ENCODE measurements at regions not wholly inside any gene's neighbourhood (a gene's known extent, or its start where the extent isn't known, plus 50 kb on each side); places are given as distances from the start of the nearest gene placed in this dataset.

DNA sequence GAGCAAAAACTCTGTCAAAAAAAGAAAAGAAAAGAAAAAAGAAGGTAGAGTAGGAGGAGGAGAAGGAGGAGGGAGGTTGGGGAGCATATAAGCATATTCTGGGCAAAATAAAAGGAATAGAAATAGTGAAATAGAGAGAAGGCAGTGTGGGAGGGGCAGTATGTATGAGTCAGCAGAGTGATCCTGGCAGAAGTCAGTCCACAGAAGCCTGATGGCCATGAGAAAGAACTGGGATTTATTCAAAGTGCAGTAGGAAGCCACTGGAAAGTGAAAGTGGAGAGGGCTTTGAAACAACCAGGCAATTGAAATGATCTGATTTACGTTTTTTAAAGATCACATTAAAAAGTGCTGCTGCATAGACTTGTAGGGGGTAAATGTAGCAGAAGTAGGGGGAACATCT lies 368.6 kb upstream of the USP15 start:
- no peak for DNase-seq (ENCODE audit: low read depth in 2 of 2)

DNA sequence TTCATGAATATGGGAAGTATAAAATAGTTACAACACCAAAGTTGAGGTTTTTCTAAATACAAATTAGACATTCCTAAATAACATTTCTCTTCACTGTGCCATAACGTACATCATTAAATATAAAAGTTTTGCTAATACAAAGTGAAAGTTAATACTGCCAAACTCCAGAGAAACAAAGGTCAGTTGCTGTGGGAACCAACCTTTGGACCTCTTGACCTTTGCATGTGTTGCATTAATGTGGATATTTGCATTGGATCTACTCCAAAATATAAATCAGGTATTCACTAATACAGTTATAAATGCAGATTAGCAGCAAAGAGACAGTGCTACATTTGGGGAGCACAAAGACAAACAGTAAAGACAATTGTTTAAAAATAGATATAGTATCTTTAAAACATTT lies 366.0 kb upstream of the USP15 start:
- DNase-seq (ENCODE audit: low read depth in 2 of 2): no peak

DNA sequence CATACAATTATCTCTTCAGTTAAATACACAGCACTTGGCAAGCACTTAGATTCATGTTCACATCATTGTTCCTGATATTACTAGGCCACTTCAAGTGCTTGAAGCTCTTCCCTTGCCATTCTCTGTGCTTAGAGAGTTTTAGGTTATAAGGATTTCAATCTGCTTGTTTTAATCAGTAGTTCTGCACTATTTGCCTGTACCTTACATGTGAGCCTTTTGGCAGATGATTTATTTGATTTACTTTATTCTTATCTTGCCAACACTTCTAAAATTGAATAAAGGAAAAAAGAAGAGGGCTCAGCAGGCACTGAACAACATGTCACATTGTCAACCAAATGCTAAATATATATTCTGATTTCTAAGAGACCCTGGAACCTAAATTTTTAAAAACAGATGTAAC lies 363.8 kb upstream of the USP15 start:
- no peak for DNase-seq (ENCODE audit: low read depth in 2 of 2)

DNA sequence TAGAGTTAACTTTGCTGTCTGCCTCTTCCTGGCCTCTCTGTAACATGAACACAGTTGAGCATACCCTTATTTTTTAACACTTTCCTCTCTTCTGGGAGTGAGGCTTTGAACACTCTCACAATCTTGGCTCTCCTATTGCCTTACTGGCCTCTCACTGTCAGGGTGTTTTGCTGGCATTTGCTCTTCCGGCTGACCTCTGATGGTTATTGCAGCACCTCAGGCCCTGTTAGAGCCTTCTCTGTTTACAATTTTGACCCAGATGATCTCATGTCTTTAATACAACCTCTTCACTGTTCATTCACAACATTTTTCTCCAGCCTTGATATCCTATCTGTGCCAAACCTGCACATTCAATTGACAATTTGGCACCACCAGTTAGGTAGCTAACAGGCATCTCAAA lies 357.8 kb upstream of the USP15 start:
- DNase-seq (ENCODE audit: low read depth in 2 of 2): no peak

DNA sequence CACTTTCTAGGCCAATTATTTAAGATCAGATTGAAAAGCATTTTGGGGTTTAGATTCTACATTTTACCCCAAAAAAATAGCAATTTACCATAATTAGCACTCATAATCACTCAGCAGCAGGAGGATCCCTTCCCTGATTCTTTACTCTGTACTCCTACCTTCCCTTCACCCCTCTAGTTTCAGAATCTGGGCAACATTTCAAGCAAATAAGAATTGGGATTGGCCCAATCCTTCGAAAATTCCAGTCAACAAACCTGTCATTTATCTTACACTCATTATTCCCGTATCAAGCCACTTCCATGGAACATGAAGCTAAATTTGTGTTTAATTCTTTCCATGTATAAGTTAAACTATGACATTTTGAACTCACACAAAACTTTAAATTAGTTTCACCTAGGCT lies 349.1 kb upstream of the USP15 start:
- no peak for DNase-seq (ENCODE audit: low read depth in 2 of 2)

DNA sequence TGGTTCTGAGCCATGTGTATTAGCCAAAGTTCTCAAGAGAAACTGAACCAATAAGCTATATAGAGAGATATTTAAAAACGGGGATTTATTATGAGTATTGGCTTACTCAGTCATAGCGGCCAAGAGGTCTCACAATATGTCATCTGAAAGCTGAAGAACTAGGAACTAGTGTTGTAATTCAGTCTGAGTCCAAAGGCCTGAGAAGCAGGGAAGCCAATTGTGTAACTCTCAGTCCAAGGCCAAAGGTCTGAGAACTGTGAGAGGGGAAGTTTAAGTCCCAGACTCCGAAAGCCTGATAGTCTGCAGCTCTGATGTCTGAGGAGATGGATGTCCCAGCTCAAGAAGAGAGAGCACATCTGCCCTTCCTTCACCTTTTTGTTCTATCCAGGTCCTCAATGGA lies 344.8 kb upstream of the USP15 start:
- no peak for DNase-seq (ENCODE audit: low read depth in 2 of 2)

DNA sequence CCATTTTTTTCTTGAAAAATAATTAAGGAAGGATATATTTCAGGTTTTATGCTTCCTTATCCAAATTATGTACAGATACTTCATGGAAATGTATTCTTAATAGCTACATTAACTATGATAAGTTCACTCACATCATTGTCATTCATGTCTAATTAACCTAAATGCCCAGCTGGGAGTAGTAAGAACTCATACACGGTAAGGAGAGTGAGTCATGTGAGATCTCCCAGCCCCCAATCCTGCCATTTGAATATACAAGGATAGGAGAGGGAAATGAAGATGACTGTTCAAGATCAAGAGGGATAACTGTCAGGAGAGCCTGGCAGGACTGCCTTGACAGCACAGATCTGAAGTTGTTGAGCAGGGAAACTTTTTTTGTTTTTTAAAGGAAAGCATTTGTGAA lies 343.4 kb upstream of the USP15 start:
- no peak for DNase-seq (ENCODE audit: low read depth in 2 of 2)

DNA sequence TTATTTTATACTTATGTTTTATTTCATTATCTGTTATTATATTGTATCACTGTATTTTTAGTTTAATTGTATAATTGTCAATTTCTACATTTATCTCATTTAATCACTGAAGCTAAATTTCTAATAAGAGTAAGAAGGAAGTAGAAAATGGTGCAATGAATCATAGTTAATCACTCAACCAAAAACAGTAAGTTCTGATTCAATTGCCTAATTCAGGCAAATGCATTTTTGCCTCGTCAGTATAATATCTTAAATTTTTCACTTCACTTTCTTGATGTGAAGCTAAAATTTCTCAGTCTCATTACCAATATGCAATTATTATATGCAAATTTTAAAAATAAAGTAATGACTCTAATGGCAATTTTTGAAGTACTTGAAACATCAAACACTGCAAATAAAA lies 340.5 kb upstream of the USP15 start:
- DNase-seq (ENCODE audit: low read depth in 2 of 2): no peak

DNA sequence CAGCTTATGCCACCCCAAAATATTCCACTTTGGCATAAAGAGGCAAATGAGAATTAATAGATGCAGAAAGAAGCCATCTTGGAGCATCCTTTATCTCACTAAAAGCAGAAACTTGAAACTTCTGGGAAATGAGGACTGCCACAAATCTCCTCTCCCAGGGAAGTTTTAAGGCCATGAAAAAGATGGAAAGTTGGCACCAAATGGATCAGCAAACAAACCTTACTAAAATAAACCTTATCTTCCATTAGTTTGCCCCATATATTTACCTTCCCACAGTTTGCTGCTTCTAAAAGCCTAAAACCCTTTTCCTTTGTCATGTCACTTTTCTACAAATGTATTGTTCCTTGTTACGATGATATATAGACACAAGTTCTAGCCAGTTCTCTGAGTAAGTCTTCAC lies 340.0 kb upstream of the USP15 start:
- no peak for DNase-seq (ENCODE audit: low read depth in 2 of 2)

DNA sequence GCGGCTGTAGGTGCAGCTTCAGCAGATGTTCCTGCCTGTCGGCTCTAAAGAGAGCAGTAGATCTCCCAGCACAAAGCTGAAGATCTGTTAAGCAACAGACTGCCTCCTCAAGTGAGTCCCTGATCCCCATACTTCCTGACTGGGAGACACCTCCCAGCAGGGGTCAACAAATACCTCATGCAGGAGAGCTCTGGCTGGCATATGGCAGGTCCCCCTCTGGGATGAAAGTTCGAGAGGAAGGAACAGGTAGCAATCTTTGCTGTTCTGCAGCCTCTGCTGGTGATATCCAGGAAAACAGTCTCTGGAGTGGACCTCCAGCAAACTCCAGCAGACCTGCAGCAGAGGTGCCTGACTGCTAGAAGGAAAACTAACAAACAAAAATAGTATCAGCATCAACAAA lies 337.1 kb upstream of the USP15 start:
- DNase-seq (ENCODE audit: low read depth in 2 of 2): no peak

DNA sequence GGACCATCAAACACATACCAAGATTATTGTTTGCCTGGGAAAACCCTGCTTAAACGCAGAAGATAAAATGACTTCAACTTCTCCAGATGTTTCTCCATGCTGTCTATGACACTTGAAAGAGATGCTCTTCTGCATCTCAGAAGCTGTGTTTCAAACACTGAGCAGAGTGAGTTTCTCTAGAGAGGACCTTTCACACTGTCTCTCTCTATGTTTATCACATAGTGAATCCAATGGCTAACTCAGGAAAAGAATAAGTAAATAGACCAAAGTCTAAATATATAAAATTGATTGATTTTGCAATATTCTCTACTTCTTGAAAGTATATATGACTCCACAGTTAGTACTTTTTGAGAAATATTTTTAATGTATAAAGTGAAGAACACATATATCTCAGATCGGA lies 325.6 kb upstream of the USP15 start:
- no peak for DNase-seq (ENCODE audit: low read depth in 2 of 2)

DNA sequence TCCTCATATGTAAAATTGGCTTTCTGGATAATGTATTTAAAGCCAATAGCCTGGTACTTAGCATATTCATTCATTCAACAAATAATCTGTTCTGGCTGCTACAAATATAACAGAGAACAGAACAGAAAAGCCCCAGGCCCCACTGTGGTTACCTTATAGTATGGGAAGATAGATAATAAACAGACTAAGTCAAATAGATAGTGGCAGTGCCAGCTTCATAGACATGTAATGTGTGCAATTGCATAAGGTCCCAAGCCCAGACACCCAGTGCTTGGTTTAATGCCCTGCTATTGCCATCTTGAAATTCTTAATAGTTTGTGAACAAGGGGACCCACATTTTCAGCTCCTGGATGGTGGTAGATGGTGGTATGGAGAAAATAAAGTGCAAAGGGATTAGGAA lies 320.2 kb upstream of the USP15 start:
- no peak for DNase-seq (ENCODE audit: low read depth in 2 of 2)

DNA sequence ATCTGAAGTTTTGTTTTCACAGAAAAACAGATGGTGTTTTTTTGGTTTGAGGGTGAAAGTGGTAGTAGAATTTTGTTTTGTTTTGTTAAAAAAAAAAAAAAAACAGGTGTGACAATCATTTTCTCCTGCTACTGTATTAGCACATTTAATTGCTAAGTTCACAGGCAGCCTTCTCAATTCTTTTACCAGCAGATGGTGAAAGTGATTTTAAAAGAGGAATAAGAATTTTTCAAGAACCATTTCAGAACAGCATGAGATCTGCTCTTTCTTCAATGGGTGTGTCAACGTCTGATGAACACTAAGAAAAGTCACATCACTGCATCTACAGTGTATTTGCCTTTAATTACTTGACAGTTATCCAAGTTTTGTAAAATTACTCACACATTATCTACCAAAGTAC lies 303.7 kb upstream of the USP15 start:
- no peak for DNase-seq (ENCODE audit: low read depth in 2 of 2)

DNA sequence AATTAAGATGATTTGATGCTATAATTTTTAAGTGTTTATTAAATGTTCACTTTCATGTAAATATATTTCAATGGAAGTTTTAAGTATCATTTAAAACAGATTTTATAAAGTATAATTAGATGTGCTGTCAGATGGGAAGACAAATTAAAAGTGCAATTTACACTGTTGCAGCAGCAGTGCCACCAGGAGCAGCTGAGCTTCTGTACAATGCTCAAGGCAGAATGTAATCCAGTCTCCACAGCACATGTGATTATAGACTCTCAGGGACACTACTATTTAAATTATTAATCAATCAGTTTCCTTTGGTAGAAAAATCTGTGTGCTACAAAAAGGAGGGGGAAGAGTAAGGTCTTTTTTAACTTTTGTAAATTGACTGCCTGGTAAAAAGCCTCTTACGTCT lies 285.7 kb upstream of the USP15 start:
- DNase-seq (ENCODE audit: low read depth in 2 of 2): no peak

DNA sequence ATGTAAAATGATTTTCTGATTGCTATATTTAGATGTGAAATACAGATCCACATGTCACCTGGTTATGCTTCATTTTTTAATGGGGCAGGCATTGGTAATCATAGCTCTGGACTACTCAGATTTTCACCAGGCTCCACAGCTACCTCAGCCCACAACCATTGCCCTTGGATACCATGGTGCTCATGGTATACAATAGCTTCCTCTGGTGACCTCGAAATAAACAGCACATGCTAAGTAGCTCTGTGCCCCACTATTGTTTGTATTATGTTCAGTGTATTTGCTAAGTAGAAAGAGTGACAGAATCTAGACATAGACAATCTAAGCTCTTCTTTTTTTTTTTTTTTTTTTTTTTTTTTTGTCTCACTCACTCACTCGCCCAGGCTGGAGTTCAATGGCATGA lies 274.4 kb upstream of the USP15 start:
- no peak for DNase-seq (ENCODE audit: low read depth in 2 of 2)

DNA sequence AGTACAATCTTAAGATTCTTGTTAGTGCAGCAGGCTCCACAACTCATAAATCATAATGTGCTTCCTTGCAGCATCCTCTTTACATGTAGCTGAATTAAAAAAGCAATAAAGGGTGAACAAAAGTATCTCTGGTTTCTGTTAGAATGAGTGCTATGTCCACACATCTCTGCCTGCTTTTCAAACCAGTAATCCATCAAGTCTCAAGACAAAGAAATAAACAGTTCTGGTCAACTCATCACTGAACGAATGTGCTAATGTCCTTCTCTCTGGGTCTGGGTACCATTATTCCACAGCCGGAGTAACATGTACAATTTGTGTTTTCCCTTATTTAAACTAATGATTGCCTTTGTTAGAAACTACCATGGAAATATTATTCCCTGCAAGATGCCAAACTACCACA lies 273.0 kb upstream of the USP15 start:
- no peak for DNase-seq (ENCODE audit: low read depth in 2 of 2)

DNA sequence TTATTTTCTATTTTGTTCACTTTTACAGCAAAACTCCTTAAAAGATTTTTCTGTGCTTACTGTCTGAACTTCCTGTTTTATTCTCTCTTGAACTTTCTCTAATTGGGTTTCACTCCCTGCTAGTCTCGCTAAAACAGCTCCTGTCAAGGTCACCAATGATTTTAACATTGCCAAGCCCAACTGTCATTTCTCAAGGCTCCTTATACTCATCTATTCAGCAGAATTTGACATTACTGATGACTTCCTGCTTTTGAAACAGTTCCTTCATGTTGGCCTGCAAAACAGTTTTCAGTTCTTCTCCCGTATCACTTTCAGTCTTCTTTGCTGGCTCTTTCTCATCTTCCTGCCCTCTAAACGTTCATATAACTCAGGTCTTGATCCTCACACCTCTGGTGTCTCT lies 268.5 kb upstream of the USP15 start:
- no peak for DNase-seq (ENCODE audit: low read depth in 2 of 2)

DNA sequence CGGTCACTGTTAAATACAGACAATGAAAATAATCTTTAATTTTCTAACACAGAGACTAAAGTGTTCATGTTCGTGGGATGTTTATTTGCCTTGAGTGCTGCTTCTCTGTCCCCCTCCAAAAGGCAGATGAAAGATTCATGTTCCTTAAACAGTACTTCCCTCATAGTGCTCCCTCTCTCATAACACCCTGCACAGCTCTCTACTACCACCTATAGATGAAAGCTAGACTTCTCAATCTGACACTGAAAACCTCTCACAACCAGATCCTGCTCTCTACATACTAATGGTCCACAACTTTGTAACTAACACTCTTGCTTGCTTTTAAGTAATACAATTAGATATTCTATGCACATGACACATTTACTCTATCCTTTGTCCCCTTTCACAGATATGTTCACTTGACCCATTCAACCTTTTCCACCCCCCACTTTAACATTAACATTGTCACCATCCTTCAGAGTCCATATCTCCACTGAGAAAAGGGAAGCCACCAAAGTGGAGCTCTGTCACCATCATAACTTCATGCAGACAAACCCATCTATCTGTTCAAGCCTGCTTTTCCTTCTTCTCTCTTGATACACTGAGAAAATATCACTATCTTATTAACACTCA lies 266.4 kb upstream of the USP15 start:
- no peak for DNase-seq (ENCODE audit: low read depth in 2 of 2)

DNA sequence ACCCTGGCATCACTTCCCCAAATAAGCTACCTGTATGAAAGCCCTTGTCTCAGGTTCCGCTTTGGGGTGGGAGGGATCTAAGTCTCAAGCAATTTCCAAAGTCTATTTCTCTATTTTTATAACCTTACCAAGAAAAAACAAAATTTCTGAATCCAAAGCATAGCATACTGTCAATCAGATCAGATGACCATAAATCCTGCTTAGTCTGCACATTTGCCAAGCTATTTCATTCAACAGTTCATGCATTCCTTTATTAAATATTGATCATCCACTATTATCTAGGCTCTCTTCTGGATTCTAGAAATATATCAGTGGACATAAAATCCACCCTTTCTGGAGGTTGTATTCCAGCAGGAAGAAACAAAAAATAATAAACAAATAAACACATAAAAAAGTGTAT lies 263.5 kb upstream of the USP15 start:
- DNase-seq (ENCODE audit: low read depth in 2 of 2): no peak

DNA sequence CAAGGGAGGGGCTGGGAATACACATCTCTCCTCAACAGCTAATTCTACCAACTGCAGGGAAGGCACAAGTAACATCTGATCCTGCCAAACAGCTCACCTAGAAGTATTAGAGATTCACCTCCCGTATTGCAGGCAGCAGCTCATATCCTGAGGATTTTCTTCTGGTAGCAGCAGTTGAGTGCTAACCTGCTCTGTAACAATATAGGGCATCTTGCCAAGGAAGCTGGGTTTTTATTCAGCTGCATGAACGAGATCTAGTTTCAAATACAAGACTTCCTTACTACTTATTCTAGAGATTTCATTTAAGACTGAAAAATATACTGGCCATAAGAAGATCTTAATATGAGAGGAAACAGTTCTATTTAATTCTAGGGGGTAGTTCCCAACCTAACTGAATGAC lies 261.4 kb upstream of the USP15 start:
- no peak for DNase-seq (ENCODE audit: low read depth in 2 of 2)

DNA sequence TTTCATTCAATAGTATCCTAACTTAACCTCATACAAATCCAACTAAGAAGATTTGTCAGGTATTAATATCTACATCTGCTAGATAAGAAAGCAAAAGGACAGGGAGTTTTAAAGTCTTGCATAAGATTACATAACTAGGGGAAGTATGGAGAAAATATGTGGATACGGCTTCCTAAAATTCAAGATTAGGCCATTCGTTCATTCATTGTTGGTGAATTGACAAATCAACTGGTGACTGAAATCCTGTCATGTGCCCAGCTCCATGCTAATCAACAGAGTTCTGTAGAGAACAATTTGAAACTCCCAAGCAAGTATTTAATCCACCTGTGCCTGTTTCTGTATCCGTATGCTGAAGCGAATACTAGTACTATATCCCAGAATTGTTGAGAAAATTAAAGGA lies 260.9 kb upstream of the USP15 start:
- no peak for DNase-seq (ENCODE audit: low read depth in 2 of 2)

DNA sequence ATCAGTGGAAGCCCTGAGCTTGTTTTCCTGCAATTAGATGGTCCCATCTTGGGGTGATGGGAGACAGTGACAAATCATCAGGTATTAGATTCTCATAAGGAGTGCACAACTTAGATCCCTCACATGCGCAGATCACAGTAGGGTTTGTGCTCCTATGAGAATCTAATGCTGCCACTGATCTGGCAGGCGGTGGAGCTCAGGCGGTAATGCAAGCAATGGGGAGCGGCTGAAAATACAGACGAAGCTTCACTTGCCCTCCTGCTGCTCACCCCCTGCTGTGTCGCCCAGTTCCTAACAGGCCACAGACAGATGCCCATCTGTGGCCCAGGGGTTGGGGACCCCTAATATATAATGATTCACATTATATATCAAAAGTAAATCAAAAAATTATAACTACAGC lies 258.8 kb upstream of the USP15 start:
- DNase-seq (ENCODE audit: low read depth in 2 of 2): no peak

DNA sequence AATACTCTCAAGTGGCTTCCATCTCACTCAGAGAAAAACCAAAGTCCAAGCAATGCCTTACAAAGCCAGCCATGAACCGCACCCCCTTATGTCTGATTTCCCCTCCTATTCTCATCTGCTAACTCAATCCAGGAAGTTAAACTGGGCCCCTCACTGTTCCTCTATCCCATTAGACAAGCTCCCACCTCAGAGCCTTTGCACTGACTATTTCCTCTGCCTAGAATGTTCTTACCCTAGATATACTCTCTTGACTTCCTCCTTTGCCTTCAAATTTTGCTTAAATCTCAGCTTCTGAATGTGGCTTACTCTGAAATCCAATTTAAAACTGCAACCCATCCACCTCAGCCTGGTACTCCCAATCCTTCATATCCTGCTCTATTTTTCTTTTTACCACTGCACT lies 257.0 kb upstream of the USP15 start:
- DNase-seq (ENCODE audit: low read depth in 2 of 2): no peak

DNA sequence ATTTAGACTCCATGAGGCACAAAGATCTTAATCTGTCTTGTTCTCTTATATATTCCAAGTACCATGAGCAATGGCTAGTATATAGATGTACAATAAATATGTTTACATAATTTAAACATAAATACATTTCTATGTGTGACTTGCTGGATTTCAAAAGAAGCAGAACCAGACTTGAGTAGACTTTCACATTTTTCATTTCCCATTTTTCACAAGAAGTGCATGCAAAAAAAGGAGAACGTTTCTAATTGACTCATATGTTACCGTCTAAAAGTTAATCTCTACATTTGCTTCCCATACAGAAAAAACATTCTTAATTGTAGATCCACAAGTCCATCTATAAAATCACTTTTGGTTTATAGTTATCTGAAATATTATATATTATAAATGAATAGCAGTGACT lies 256.5 kb upstream of the USP15 start:
- DNase-seq (ENCODE audit: low read depth in 2 of 2): no peak

DNA sequence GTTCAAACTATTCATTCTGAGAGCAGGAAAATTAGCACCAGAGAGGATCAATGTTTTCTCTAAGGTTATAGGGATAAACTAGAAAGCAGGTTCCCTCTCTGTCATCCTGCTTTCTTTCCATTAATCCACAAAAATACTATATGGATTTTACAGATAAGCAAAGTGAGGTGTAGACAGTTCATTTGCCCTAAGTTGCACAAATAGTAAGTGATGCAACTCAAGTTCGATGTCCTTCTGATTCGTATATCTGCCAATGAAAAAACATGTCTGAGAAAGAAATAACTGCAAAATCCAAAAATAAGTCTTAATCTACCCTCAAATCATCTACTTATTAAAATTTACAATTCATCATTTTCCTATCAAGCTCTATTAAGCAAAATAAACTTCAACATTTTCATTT lies 254.6 kb upstream of the USP15 start:
- DNase-seq (ENCODE audit: low read depth in 2 of 2): no peak
